Endothelial cell of umbilical vein (primary cell): ENCODE measurements at regions not wholly inside any gene's neighbourhood (a gene's known extent, or its start where the extent isn't known, plus 50 kb on each side); places are given as distances from the start of the nearest gene placed in this dataset.

Experiments used
- BruUV-seq: library from RNA; stranded (reverse); fragments of 400-500 nt; replicated peaks from 2 replicates; lab custom pipeline; 2021; lab: Mats Ljungman, UMichigan
- CTCF ChIA-PET: fragments of 300-600, 350-600 bp; sonication (Branson Sonifier 250); formaldehyde crosslinking; loops from one replicate; lab custom pipeline; 2021; ENCODE audit warnings: antibody characterized with exemption, inconsistent platforms; lab: Charles Lee
- POLR2A ChIA-PET: fragments of 300-600, 350-600 bp; sonication (Branson Sonifier 250); formaldehyde crosslinking; loops from one replicate; lab custom pipeline; 2021; ENCODE audit warnings: antibody characterized with exemption, inconsistent platforms; lab: Charles Lee
- DNase-seq: peaks from one replicate; pipeline ENCODE4 v3.0.0-alpha.2; 2011; ENCODE audit warnings: low read depth, low spot score
- FAIRE-seq: peaks from 2 replicates; lab custom pipeline; 2011; peaks lifted over from hg19 to GRCh38; lab: Jason Lieb, UNC
- H2AFZ ChIP-seq: 2 replicates; pipeline ENCODE4 v1.6.0; 2012; ENCODE audit warnings: low read depth, low read length, control low read depth, inconsistent platforms
- H3K27ac ChIP-seq: 2 replicates; pipeline ENCODE4 v1.5.1; 2011; ENCODE audit warnings: low read depth, mild to moderate bottlenecking, control low read depth, low read length, moderate library complexity; ENCODE audit not compliant: insufficient read depth
- H3K27me3 ChIP-seq, 2 experiments: 2 replicates each; pipeline versions ENCODE4 v1.6.0 to v1.6.1; 2011; ENCODE audit warnings: low read length in 2 of 2, mixed read lengths in 1 of 2; ENCODE audit not compliant: control insufficient read depth in 2 of 2, insufficient read depth in 2 of 2
- H3K36me3 ChIP-seq, 2 experiments: 2 replicates in 1 of 2; 3 replicates in 1 of 2; pipeline ENCODE4 v1.5.1; 2011; ENCODE audit warnings: low read length in 2 of 2, mild to moderate bottlenecking in 1 of 2, moderate library complexity in 1 of 2; ENCODE audit not compliant: control insufficient read depth in 2 of 2, insufficient read depth in 2 of 2; ENCODE audit errors: extremely low read depth in 1 of 2
- H3K4me1 ChIP-seq: 3 replicates; pipeline ENCODE4 v1.5.1; 2011; ENCODE audit warnings: mild to moderate bottlenecking, low read length; ENCODE audit not compliant: control insufficient read depth, insufficient read depth; ENCODE audit errors: extremely low read depth
- H3K4me2 ChIP-seq: 2 replicates; pipeline ENCODE4 v1.6.1; 2011; ENCODE audit warnings: low read length, control low read depth, mixed read lengths; ENCODE audit not compliant: insufficient read depth
- H3K4me3 ChIP-seq, 3 experiments: fragments of 200-600 bp in 1 of 3; sonication (generic), shearing (Covaris generic) in 1 of 3; replicated peaks in 1 of 3; 2 replicates each; pipeline ENCODE4 v1.5.1; 2011 to 2016; ENCODE audit warnings: control low read depth in 3 of 3, low read length in 3 of 3, mild to moderate bottlenecking in 2 of 3, inconsistent platforms in 1 of 3, low read depth in 1 of 3, moderate library complexity in 1 of 3; ENCODE audit not compliant: insufficient read depth in 1 of 3
- H3K79me2 ChIP-seq: 2 replicates; pipeline ENCODE4 v1.6.0; 2012; ENCODE audit warnings: low read length, inconsistent platforms; ENCODE audit not compliant: control insufficient read depth, insufficient read depth
- H3K9ac ChIP-seq: replicated peaks from 2 replicates; pipeline ENCODE3; 2011; ENCODE audit warnings: low read length, control low read depth; ENCODE audit not compliant: insufficient read depth; ENCODE audit errors: extremely low read depth
- H3K9me1 ChIP-seq: replicated peaks from 3 replicates; pipeline ENCODE4 v1.6.0; 2011; ENCODE audit warnings: mild to moderate bottlenecking, low read length; ENCODE audit not compliant: control insufficient read depth, insufficient read depth; ENCODE audit errors: extremely low read depth
- H3K9me3 ChIP-seq: replicated peaks from 2 replicates; pipeline ENCODE4 v1.5.1; 2012; ENCODE audit warnings: low read length, inconsistent platforms; ENCODE audit not compliant: control insufficient read depth, insufficient read depth
- H4K20me1 ChIP-seq: replicated peaks from 2 replicates; pipeline ENCODE3; 2011; ENCODE audit warnings: mild to moderate bottlenecking, low read length; ENCODE audit not compliant: control insufficient read depth, insufficient read depth; ENCODE audit errors: extremely low read depth
- EZH2 ChIP-seq: IDR thresholded peaks from 2 replicates; pipeline ENCODE4 v1.6.1; 2012; ENCODE audit warnings: borderline replicate concordance, low read depth, mild to moderate bottlenecking, moderate library complexity, low read length, inconsistent platforms; ENCODE audit not compliant: severe bottlenecking
- FOS ChIP-seq: IDR thresholded peaks from 2 replicates; pipeline ENCODE4 v1.6.1; 2011; ENCODE audit warnings: mild to moderate bottlenecking, low read length, moderate library complexity, borderline replicate concordance; ENCODE audit not compliant: insufficient read depth
- GATA2 ChIP-seq: IDR thresholded peaks from 2 replicates; pipeline ENCODE4 v1.7.0; 2011; ENCODE audit warnings: low read depth, mild to moderate bottlenecking, moderate library complexity, mixed read lengths, low read length; ENCODE audit not compliant: insufficient read length, insufficient read depth
- JUN ChIP-seq: IDR thresholded peaks from 2 replicates; pipeline ENCODE4 v1.6.1; 2011; ENCODE audit warnings: borderline replicate concordance, low read depth; ENCODE audit not compliant: insufficient read length, insufficient read depth
- MAX ChIP-seq: IDR thresholded peaks from 2 replicates; pipeline ENCODE4 v1.6.1; 2011; ENCODE audit not compliant: insufficient read depth, insufficient read length
- MYC ChIP-seq: IDR thresholded peaks from one replicate; pipeline ENCODE4 v1.6.1; 2011; ENCODE audit warnings: mild to moderate bottlenecking, low read depth, low read length
- POLR2A ChIP-seq: IDR thresholded peaks from 2 replicates; pipeline ENCODE4 v1.6.1; 2012; ENCODE audit warnings: low read depth, mild to moderate bottlenecking, control low read depth, low read length
- POLR2AphosphoS5 ChIP-seq: IDR thresholded peaks from 2 replicates; pipeline ENCODE4 v1.6.1; 2012; ENCODE audit warnings: low read depth, mild to moderate bottlenecking, control low read depth, low read length, moderate library complexity; ENCODE audit not compliant: insufficient read depth
- dilution Hi-C: fragments of 300-500 bp; cut with MboI; formaldehyde crosslinking; loops from one replicate; pipeline ENCODE4 v1.15.0; 2019; ENCODE audit warnings: low sequenced_read_pairs; ENCODE audit not compliant: extremely low pct_ligation_motif_present
- intact Hi-C: fragments of 100-400 bp; cut with micrococcal nuclease; formaldehyde crosslinking; loops from one replicate; pipeline ENCODE4 v1.10.0; 2022
- TF ChIP-seq, protein P1 (sequence below), 2 donors: IDR thresholded peaks; 1 replicate in 1 of 2; 2 replicates in 1 of 2; pipeline ENCODE4 v1.5.1; 2011; ENCODE audit warnings: low read length in 2 of 2, mild to moderate bottlenecking in 2 of 2, moderate library complexity in 2 of 2, control low read depth in 1 of 2, inconsistent platforms in 1 of 2, low read depth in 1 of 2; ENCODE audit not compliant: insufficient read depth in 1 of 2; ENCODE audit errors: extremely low read depth in 1 of 2

DNA sequence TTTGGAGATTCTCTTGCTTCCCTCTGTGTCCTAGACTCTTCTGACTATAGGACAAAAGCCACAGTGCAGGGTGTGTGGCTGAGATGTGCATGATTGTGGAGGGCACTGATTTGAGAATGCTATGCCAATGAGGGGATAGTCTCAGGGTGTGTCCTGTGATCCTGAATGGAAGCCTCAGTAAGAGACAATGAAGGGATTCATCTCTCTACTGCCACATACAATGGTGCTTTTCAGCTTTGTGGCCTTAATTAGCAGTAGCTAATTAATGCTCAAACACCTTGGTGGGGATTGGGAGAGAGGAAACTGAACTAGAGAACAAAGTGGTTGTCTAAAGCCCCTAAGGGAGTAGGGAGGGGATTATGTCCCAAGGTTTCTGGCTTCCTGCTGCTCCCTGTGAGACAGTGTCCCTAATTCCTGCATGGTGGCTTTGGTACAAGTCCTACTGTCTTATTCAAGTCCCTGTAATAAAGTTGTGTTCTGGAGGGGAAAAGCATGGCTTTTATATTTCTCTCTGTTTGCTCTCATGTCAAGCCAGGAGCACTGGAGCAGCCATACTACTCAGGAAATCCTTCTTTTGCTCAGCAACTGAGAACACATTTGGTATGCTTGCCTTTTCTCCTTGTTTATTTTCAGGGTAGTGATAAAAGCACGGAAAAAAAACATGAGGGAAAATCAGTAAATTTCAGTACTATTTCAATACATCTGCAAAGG is 415.2 kb upstream of the TCF4 start:
- Histone ChIP-seq H3K9me3 (no peaks in the 10 kb centered on the region), H2AFZ (no peak overlapping the region), H3K36me3 (no peaks in the 10 kb centered on the region), H3K27me3 (no peaks in the 10 kb centered on the region), H3K9me1 (no peaks in the 10 kb centered on the region), H3K27ac (no peak overlapping the region), H3K9ac (no peak overlapping the region), H3K79me2 (no peaks in the 10 kb centered on the region), H3K4me1 (no peaks in the 10 kb centered on the region), H3K4me2 (no peak overlapping the region), H4K20me1 (no peaks in the 10 kb centered on the region), H3K4me3 (no peak overlapping the region)
- POLR2A ChIA-PET = no interaction called here
- DNase-seq (no peak), FAIRE-seq (no peak)
- intact Hi-C loops = no loop called here
- dilution Hi-C loops = no loop called here
- no TSS peak for BruUV-seq
- CTCF ChIA-PET = no interaction called here
- TF ChIP-seq FOS (no peak), POLR2AphosphoS5 (no peak), MYC (no peak), GATA2 (no peak), JUN (no peak), EZH2 (no peak), MAX (no peak), POLR2A (no peak)
- TF ChIP-seq, protein P1, sequence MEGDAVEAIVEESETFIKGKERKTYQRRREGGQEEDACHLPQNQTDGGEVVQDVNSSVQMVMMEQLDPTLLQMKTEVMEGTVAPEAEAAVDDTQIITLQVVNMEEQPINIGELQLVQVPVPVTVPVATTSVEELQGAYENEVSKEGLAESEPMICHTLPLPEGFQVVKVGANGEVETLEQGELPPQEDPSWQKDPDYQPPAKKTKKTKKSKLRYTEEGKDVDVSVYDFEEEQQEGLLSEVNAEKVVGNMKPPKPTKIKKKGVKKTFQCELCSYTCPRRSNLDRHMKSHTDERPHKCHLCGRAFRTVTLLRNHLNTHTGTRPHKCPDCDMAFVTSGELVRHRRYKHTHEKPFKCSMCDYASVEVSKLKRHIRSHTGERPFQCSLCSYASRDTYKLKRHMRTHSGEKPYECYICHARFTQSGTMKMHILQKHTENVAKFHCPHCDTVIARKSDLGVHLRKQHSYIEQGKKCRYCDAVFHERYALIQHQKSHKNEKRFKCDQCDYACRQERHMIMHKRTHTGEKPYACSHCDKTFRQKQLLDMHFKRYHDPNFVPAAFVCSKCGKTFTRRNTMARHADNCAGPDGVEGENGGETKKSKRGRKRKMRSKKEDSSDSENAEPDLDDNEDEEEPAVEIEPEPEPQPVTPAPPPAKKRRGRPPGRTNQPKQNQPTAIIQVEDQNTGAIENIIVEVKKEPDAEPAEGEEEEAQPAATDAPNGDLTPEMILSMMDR (IDR thresholded peaks at IDR 0.05; ENCODE audit: extremely low read depth in 1 of 2, insufficient read depth in 1 of 2, low read depth in 1 of 2, low read length in 2 of 2) = no peak
